HEK293 (cell line): ENCODE measurements at regions not wholly inside any gene's neighbourhood (a gene's known extent, or its start where the extent isn't known, plus 50 kb on each side); places are given as distances from the start of the nearest gene placed in this dataset.

Experiments used
- ZNF350 ChIP-seq: fragments of 450-650 bp; formaldehyde crosslinking; IDR thresholded peaks from 2 replicates; pipeline ENCODE4 v1.5.0; 2017; ENCODE audit warnings: missing biosample characterization, mild to moderate bottlenecking, missing genetic modification characterization
- ZNF558 ChIP-seq: fragments of 450-650 bp; formaldehyde crosslinking; IDR thresholded peaks from 2 replicates; pipeline ENCODE4 v1.5.1; 2016; ENCODE audit warnings: missing biosample characterization, missing genetic modification characterization
- ZSCAN23 ChIP-seq: fragments of 450-650 bp; formaldehyde crosslinking; IDR thresholded peaks from 2 replicates; pipeline ENCODE4 v1.5.1; 2016; ENCODE audit warnings: missing biosample characterization, missing genetic modification characterization
- ZSCAN30 ChIP-seq: fragments of 450-650 bp; IDR thresholded peaks from 2 replicates; pipeline ENCODE4 v1.5.1; 2018; ENCODE audit warnings: missing biosample characterization, mild to moderate bottlenecking, missing genetic modification characterization, moderate library complexity
- TF ChIP-seq, protein P1 (sequence below): fragments of 450-650 bp; formaldehyde crosslinking; IDR thresholded peaks from 2 replicates; pipeline ENCODE4 v1.5.1; 2016; ENCODE audit warnings: missing biosample characterization, missing genetic modification characterization
- TF ChIP-seq, protein P2 (sequence below): fragments of 450-650 bp; formaldehyde crosslinking; IDR thresholded peaks from 2 replicates; pipeline ENCODE4 v1.5.1; 2017; ENCODE audit warnings: missing biosample characterization, missing genetic modification characterization
- TF ChIP-seq, protein P3 (sequence below): fragments of 450-650 bp; formaldehyde crosslinking; conservative IDR thresholded peaks from 2 replicates; pipeline ENCODE4 v1.5.1; 2016; ENCODE audit warnings: low read depth, missing biosample characterization, missing genetic modification characterization
- TF ChIP-seq, protein P4 (sequence below): fragments of 450-650 bp; formaldehyde crosslinking; IDR thresholded peaks from 2 replicates; pipeline ENCODE4 v1.5.1; 2016; ENCODE audit warnings: missing biosample characterization, missing genetic modification characterization

DNA sequence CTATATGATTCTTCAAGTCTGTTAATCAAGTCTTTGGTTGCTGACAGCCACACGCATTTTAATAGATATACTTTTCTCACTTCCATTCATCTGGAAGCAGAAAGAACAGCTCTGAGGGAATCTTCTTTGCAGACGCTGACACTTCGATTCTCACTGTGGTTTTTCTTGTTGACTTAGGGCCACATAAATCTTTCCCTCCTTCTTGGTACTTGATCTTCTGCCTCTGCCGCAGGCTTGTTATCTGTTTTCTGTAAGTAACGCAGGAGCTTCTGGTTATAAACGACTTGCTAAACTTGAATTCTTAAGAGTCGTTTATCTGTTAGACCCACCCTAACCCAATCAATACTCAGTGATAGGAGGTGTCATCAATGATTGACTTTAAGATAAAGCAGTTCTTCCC lies 268.8 kb upstream of the SULF2 start:
- no peak for TF ChIP-seq ZNF350
- TF ChIP-seq ZSCAN30 (tag by site-specific recombination): no peak
- TF ChIP-seq, protein P1, sequence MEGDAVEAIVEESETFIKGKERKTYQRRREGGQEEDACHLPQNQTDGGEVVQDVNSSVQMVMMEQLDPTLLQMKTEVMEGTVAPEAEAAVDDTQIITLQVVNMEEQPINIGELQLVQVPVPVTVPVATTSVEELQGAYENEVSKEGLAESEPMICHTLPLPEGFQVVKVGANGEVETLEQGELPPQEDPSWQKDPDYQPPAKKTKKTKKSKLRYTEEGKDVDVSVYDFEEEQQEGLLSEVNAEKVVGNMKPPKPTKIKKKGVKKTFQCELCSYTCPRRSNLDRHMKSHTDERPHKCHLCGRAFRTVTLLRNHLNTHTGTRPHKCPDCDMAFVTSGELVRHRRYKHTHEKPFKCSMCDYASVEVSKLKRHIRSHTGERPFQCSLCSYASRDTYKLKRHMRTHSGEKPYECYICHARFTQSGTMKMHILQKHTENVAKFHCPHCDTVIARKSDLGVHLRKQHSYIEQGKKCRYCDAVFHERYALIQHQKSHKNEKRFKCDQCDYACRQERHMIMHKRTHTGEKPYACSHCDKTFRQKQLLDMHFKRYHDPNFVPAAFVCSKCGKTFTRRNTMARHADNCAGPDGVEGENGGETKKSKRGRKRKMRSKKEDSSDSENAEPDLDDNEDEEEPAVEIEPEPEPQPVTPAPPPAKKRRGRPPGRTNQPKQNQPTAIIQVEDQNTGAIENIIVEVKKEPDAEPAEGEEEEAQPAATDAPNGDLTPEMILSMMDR (tag by site-specific recombination): no peak
- TF ChIP-seq ZNF558 (tag by site-specific recombination): no peak
- TF ChIP-seq, protein P2, sequence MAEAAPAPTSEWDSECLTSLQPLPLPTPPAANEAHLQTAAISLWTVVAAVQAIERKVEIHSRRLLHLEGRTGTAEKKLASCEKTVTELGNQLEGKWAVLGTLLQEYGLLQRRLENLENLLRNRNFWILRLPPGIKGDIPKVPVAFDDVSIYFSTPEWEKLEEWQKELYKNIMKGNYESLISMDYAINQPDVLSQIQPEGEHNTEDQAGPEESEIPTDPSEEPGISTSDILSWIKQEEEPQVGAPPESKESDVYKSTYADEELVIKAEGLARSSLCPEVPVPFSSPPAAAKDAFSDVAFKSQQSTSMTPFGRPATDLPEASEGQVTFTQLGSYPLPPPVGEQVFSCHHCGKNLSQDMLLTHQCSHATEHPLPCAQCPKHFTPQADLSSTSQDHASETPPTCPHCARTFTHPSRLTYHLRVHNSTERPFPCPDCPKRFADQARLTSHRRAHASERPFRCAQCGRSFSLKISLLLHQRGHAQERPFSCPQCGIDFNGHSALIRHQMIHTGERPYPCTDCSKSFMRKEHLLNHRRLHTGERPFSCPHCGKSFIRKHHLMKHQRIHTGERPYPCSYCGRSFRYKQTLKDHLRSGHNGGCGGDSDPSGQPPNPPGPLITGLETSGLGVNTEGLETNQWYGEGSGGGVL (tag by site-specific recombination): no peak
- TF ChIP-seq, protein P3, sequence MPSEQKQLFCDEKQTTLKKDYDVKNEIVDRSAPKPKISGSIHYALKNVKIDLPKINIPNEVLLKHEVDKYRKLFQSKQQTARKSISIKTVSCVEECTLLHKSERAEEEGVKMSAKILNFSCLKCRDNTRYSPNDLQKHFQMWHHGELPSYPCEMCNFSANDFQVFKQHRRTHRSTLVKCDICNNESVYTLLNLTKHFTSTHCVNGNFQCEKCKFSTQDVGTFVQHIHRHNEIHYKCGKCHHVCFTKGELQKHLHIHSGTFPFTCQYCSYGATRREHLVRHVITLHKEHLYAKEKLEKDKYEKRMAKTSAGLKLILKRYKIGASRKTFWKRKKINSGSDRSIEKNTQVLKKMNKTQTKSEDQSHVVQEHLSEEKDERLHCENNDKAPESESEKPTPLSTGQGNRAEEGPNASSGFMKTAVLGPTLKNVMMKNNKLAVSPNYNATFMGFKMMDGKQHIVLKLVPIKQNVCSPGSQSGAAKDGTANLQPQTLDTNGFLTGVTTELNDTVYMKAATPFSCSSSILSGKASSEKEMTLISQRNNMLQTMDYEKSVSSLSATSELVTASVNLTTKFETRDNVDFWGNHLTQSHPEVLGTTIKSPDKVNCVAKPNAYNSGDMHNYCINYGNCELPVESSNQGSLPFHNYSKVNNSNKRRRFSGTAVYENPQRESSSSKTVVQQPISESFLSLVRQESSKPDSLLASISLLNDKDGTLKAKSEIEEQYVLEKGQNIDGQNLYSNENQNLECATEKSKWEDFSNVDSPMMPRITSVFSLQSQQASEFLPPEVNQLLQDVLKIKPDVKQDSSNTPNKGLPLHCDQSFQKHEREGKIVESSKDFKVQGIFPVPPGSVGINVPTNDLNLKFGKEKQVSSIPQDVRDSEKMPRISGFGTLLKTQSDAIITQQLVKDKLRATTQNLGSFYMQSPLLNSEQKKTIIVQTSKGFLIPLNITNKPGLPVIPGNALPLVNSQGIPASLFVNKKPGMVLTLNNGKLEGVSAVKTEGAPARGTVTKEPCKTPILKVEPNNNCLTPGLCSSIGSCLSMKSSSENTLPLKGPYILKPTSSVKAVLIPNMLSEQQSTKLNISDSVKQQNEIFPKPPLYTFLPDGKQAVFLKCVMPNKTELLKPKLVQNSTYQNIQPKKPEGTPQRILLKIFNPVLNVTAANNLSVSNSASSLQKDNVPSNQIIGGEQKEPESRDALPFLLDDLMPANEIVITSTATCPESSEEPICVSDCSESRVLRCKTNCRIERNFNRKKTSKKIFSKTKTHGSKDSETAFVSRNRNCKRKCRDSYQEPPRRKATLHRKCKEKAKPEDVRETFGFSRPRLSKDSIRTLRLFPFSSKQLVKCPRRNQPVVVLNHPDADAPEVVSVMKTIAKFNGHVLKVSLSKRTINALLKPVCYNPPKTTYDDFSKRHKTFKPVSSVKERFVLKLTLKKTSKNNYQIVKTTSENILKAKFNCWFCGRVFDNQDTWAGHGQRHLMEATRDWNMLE: no peak
- TF ChIP-seq ZSCAN23: no peak
- TF ChIP-seq, protein P4, sequence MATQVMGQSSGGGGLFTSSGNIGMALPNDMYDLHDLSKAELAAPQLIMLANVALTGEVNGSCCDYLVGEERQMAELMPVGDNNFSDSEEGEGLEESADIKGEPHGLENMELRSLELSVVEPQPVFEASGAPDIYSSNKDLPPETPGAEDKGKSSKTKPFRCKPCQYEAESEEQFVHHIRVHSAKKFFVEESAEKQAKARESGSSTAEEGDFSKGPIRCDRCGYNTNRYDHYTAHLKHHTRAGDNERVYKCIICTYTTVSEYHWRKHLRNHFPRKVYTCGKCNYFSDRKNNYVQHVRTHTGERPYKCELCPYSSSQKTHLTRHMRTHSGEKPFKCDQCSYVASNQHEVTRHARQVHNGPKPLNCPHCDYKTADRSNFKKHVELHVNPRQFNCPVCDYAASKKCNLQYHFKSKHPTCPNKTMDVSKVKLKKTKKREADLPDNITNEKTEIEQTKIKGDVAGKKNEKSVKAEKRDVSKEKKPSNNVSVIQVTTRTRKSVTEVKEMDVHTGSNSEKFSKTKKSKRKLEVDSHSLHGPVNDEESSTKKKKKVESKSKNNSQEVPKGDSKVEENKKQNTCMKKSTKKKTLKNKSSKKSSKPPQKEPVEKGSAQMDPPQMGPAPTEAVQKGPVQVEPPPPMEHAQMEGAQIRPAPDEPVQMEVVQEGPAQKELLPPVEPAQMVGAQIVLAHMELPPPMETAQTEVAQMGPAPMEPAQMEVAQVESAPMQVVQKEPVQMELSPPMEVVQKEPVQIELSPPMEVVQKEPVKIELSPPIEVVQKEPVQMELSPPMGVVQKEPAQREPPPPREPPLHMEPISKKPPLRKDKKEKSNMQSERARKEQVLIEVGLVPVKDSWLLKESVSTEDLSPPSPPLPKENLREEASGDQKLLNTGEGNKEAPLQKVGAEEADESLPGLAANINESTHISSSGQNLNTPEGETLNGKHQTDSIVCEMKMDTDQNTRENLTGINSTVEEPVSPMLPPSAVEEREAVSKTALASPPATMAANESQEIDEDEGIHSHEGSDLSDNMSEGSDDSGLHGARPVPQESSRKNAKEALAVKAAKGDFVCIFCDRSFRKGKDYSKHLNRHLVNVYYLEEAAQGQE (tag by site-specific recombination): no peak
